EH (cell line): ENCODE measurements at regions not wholly inside any gene's neighbourhood (a gene's known extent, or its start where the extent isn't known, plus 50 kb on each side); places are given as distances from the start of the nearest gene placed in this dataset.
A peak's percentile ranks its signal among the peaks of the same experiment; 100 is the strongest.

Experiments used
- DNase-seq: peaks from one replicate; pipeline ENCODE4 v3.0.0-alpha.2; 2015; ENCODE audit warnings: low read depth

DNA sequence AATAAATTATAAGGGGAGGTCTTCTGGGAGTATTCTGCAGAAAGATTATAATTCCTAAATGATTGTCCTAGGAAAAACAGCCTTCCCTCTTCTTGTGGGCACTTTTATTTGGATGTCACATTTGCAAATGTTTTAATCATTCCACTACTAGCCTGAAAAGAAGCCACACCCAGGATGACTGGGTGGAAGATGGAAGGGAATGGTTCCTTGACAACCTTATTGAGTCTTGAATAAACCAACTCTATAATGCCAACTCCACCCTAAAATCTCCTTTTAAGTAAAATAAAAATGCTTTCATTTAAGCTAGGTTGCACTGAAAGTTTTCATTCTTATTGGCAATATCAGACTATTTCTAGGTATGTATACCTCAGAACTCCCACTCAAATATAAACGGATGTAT, 494.6 kb downstream of the RFC3 start:
- DNase-seq: no peak

DNA sequence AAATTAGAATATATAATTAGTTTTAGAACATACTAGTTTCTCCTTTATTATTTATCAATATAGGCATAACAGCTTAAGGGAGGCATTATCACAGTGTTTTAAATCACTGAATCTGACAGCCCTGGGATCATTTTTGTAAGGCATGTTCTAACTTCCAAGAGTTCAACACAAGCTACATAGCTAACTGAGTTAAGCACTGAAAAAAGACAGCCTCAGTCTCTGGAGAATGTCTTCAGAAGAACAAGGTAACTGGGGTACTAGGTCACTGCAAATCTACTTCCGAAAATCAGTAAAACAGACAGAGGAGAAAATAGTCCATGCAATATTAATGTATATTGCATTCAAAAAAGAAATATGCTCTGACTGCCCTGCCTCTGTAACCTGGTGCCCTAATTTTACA, 502.1 kb downstream of the RFC3 start:
- no peak for DNase-seq

DNA sequence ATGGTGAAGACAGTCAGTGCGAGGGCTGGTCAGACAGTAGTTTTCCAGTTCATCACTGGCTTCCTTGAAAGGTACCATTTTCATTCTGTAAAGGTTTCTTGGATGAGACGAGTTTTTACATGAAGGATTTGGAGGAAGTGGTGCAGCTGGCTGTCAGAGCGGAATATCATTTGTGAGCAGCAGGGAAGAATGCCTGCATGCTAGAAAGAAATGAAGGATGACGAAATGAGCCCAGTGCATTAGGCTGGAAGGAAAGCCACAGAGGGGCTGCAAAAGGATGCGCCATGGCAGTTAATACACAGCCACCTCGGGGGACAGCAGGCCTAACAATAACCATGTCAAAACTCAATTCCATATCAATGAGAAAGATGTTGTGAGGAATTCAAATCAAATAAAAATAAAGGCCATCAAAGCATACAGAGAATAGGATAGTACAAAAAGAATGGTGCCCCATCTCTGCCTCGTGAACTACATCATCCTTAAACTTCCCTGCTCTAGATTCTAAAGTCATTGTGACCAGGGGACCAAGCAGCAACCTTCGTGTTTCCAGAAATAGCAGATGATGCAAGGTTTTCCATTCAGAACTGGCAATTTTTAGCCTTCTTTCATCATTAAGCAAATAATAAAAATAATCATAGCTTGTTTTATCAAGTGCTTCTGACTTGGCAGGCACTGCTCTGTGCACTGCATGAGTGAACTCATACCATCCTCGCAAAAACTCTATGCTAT, 504.2 kb downstream of the RFC3 start:
- no peak for DNase-seq

GRCh38 chr13:34322743-34323074, 504.8 kb downstream of the RFC3 start:
- no peak for DNase-seq

DNA sequence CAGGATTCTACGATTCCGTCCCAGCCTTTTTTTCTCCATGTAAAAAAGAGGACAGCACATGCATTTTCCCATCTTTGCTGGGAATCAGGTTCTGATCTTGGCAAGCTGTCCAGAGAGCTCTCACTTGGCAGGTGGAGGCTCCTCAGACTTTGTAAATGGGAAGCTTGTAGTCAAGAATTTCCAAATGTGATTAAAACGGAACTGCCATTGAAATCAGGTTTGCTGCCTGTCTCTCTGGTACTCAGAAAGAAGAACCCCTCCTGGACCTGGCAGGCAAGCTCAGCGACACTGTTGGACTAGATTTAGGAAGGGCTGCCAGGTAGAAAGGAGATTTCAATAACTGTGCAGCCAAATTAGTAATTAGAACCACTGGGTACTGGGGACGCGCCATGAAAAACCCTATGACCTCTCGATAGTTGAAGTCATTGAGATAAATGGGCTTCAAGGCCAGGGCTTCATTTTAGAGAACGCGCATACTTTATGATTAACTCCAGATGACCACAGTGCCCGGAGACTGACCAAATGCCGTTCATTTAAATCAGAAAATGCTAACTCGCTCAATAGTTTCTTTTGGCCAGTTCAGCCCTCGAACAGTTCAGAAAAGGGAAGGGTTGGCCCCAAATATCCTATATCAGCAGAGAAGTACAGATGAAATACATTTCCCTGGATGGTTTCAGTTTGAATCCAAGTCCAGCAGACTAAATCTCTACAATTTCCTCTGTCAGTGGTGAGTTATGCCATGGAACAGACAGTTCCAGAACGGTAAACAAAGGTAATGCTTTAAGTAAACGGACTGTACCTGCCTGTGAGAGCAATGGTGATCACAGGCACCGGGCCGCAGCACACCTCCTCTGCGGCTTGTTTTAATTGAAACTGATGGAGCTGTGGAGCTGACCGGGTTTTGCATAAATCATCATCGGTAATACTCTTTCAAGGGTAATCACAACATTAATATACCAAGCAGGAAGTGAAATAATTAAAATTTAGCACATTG, 517.4 kb downstream of the RFC3 start:
- DNase-seq: no peak

DNA sequence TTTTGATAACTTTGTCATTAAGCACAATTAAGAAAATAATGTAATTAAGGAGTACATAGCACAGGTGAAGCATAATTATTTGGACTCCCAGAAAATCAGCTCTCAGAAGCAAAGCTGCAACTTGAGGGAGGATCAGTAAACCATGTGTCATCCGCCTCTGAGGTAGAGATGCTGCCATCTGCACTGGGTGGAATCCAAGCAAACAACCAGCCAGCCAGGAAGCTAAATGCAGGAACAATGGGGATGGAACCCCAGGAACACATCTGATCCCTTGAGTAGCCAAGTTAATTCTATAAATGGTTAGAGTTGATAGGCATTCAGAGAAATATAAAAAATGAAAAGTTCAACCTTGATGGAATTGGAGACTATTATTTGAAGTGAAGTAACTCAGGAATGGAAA, 520.2 kb downstream of the RFC3 start:
- DNase-seq: no peak

- DNase-seq: peak; percentile 53
Measured at GRCh38 chr13:34340534-34340933, 522.6 kb downstream of the RFC3 start.

- DNase-seq: no peak
Measured at GRCh38 chr13:34343413-34343940, 525.5 kb downstream of the RFC3 start.

GRCh38 chr13:34344816-34345215, 526.9 kb downstream of the RFC3 start:
- no peak for DNase-seq

DNA sequence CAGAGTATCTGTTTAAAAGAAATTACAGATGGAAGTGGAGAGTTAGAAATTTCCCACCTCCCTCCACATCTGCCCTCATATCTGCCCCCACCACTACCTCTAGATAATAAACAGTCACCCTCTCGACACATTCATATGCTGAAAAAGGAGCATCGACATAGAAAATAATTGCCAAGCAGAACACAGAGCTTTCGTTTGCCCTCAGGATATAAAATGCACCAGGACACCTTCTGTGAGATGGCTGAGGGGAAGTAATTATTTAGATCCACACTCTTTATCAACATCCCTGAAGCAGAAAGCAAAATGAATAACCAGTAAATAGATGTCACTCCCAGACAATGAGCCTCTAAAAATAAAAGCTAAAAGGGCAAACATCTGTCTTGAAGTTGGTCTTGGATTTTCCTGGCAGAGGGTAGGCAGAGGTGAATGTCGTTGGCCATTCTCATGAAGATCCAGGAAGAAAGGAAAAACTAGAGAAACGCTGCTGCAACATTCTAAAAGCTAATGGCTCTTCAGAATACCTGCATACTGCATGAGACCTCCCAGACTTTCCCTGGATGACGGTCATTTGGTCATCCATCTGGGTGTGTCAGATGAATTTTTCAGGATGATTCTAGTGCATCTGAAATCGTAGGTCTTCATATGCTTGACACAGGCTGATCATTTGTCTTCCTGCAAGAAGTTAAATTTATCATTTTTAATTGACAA, 527.5 kb downstream of the RFC3 start:
- no peak for DNase-seq

- peak; percentile 72 for DNase-seq
Measured at GRCh38 chr13:34346626-34347025, 528.7 kb downstream of the RFC3 start.

DNA sequence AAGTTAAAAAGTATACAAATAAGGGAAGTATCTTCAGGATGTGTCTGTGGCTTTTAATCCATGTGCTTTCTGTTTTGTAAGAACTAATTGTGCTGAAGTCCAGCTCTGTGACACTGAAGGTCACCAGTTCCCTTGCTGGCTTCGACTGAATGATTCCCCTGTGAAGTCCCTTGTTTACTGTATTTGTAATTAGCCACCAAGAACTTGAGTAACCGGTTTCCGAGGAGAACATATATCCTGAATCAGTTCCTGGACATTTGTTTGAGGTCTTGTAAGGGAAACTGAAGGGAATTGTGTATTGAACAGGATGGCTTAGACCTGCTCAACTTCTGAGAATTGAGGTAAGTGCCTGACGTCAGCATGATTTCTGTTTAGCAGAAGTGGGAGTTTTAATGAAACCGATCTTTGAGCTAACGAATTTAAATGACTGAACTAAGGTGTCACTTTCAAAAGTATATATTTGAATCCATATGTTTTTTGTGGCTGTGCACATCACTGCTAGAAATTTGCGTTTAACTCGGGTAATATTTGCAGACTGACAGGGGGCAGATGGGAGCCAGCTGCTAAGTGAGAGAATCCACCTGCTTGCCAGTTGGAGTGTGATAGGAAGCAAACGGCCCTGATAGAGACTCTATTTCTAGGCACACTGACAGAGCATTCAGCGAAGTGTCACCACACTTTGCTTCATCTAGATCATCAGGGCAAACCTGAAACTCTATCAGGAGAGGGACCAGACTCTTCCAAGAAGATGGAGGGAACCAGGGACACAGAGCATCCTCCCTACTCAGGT, 530.0 kb downstream of the RFC3 start:
- DNase-seq: no peak

DNA sequence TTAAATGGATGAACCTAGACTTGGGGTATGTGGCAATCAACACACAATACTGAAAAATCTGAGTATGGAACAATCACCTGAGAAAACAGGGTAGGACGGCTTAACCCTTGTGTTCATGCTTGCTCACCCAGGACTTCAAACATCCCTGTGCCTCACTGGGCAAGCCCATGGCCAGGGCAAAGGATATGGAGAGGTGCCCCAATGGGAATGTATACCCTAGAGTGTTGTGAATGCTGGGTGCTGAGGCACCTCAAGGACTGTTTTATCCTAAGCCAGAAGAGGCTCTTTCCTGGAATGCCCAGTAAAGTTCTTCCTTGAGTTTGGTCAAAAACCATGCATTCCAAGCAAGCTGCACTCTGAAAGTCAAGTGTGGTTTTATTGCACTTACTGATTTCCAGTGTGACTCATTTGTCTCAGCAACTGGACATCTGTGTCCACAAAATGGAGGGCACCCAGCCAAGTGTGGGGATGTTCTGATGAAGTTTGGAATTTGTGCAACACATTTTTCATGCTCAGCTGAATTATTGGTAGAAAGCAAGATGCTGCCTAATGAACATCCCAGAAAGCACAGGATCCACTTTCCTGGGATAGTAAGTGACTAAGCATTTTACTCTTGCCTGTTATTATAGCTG, 531.3 kb downstream of the RFC3 start:
- DNase-seq: peak; percentile 100

- DNase-seq: no peak
Measured at GRCh38 chr13:34350671-34351070, 532.7 kb downstream of the RFC3 start.

DNA sequence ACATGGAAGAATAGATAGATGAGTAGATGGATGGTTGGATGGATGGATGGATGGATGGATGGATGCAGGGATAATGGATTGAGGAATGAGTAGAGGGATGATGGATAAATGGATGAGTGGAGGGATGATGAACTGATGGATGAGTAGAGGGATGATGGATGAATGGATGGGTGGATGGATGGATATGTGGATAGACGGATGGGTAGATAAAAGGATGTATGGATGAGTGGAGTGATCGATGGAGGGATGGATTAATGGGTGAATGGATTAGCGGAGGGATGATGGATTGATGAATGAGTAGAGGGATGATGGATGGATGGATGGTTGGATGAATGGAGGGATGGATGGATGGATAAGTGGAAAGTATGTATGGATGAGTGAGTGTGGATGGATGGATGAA, 533.2 kb downstream of the RFC3 start:
- DNase-seq: no peak

DNA sequence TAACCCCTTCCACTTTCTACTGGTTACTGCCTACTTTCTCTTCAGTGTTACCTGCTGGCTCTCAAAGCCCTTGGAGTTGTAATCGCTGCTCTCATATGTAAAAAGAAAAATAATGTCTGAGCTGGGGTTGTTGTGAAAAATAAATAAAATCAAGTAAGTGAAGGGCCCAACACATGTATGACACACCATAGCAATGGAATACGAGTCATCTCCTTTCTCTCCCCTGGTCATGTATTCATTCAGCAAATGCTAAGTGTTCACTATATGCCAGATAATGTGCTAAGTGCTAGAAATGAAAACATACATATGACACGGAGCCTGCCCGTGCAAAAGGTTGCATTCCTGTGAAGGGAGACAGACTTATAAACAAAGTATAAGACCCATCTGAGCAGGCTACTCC, 535.0 kb downstream of the RFC3 start:
- peak; percentile 23 for DNase-seq

DNA sequence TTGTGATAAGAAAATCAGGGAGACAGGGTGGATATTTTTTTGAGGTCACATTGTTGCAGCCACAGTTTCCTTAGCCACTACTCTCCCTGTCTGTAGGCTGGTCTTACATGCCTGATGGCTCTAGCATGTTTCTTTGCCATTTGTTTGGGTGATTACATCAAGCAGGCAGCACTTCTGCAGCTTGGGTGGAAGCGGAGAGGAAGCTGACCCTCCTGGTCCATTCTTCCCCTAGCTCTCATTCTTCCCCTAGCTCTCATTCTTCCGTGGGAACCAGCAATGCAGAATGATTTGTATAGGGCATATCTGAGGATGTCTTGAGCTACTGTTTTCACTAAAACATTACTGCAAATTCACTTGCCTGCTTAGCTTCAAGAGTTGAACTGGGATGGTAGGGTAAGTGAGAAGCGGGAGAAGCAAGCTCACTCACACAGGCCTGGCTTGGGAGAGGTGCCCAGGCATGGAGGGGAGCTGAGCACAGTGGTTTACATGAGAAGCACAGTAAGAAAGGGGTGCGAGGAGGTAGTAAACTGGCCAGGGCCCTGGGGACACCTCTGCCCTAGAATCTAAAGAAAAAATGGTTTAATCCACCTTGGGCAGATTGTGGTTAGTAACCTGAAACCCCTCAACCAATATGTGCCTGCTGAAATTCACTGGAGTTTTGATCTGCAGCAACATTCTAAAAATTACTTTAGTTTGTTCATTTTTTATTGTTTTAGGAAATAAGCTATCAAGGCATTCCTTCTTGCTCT, 538.9 kb downstream of the RFC3 start:
- peak; percentile 25 for DNase-seq

DNA sequence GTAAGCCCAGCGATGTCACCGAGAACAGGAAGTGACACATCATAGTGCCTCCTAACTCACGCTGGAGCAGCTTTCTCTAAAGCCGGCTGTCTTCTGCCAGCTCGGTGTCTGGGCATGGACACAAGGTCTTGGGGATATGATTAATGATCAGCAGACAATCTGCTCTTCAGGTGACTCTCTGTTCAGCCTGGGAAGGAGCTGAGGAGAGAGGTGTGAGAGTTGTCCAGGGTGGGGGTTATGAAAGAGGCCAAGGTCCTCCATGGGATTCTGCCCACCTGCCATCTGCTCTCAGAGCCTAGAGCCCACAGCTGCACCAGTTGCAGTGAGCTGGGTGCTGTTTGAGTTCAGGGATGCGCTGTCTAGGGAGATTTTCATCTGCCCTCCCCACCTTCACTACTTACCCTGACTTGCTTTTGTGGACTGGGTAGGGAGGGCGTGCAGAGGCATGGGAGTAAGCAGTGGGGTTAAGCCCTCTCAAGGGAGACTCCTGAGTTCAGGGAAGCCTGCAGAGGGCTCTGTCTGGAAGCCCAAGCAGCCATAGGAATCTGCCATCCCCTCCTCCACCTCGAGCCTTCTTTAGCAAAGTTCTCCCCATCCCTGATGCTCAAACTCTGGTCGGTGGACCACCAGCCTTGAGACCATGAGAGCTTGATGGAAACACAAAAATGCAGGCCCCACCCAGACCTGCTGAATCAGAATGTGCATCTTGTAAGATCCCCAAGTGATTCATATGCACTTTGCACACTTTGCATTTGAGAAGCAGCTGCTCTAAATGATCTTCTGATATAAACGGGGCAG, 539.7 kb downstream of the RFC3 start:
- peak; percentile 90 for DNase-seq

GRCh38 chr13:34358811-34359513, 541.0 kb downstream of the RFC3 start:
- DNase-seq: peak; percentile 96
